ENCODE measurements at regions not wholly inside any gene's neighbourhood (a gene's known extent, or its start where the extent isn't known, plus 50 kb on each side); places are given as distances from the start of the nearest gene placed in this dataset.

GRCh38 chr6:119524410-119524809, 174.8 kb upstream of the MAN1A1 start:
- TF ChIP-seq, protein P1, sequence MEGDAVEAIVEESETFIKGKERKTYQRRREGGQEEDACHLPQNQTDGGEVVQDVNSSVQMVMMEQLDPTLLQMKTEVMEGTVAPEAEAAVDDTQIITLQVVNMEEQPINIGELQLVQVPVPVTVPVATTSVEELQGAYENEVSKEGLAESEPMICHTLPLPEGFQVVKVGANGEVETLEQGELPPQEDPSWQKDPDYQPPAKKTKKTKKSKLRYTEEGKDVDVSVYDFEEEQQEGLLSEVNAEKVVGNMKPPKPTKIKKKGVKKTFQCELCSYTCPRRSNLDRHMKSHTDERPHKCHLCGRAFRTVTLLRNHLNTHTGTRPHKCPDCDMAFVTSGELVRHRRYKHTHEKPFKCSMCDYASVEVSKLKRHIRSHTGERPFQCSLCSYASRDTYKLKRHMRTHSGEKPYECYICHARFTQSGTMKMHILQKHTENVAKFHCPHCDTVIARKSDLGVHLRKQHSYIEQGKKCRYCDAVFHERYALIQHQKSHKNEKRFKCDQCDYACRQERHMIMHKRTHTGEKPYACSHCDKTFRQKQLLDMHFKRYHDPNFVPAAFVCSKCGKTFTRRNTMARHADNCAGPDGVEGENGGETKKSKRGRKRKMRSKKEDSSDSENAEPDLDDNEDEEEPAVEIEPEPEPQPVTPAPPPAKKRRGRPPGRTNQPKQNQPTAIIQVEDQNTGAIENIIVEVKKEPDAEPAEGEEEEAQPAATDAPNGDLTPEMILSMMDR (IDR thresholded peaks at IDR 0.05) = no peak
- no peak for TF ChIP-seq POLR2AphosphoS5 (IDR thresholded peaks at IDR 0.05; ENCODE audit: low read depth, low read length)
- no peak for TF ChIP-seq SIN3A (IDR thresholded peaks at IDR 0.05; ENCODE audit: borderline replicate concordance, insufficient read depth, low read depth, low read length)
